Endothelial cell of umbilical vein (primary cell): ENCODE measurements at regions not wholly inside any gene's neighbourhood (a gene's known extent, or its start where the extent isn't known, plus 50 kb on each side); places are given as distances from the start of the nearest gene placed in this dataset.

Experiments used
- BruUV-seq: library from RNA; stranded (reverse); fragments of 400-500 nt; replicated peaks from 2 replicates; lab custom pipeline; 2021; lab: Mats Ljungman, UMichigan
- CTCF ChIA-PET: fragments of 300-600, 350-600 bp; sonication (Branson Sonifier 250); formaldehyde crosslinking; loops from one replicate; lab custom pipeline; 2021; ENCODE audit warnings: antibody characterized with exemption, inconsistent platforms; lab: Charles Lee
- POLR2A ChIA-PET: fragments of 300-600, 350-600 bp; sonication (Branson Sonifier 250); formaldehyde crosslinking; loops from one replicate; lab custom pipeline; 2021; ENCODE audit warnings: antibody characterized with exemption, inconsistent platforms; lab: Charles Lee
- DNase-seq: peaks from one replicate; pipeline ENCODE4 v3.0.0-alpha.2; 2011; ENCODE audit warnings: low read depth, low spot score
- FAIRE-seq: peaks from 2 replicates; lab custom pipeline; 2011; peaks lifted over from hg19 to GRCh38; lab: Jason Lieb, UNC
- H2AFZ ChIP-seq: 2 replicates; pipeline ENCODE4 v1.6.0; 2012; ENCODE audit warnings: low read depth, low read length, control low read depth, inconsistent platforms
- H3K27ac ChIP-seq: 2 replicates; pipeline ENCODE4 v1.5.1; 2011; ENCODE audit warnings: low read depth, mild to moderate bottlenecking, control low read depth, low read length, moderate library complexity; ENCODE audit not compliant: insufficient read depth
- H3K27me3 ChIP-seq, 2 experiments: 2 replicates each; pipeline versions ENCODE4 v1.6.0 to v1.6.1; 2011; ENCODE audit warnings: low read length in 2 of 2, mixed read lengths in 1 of 2; ENCODE audit not compliant: control insufficient read depth in 2 of 2, insufficient read depth in 2 of 2
- H3K36me3 ChIP-seq, 2 experiments: 2 replicates in 1 of 2; 3 replicates in 1 of 2; pipeline ENCODE4 v1.5.1; 2011; ENCODE audit warnings: low read length in 2 of 2, mild to moderate bottlenecking in 1 of 2, moderate library complexity in 1 of 2; ENCODE audit not compliant: control insufficient read depth in 2 of 2, insufficient read depth in 2 of 2; ENCODE audit errors: extremely low read depth in 1 of 2
- H3K4me1 ChIP-seq: 3 replicates; pipeline ENCODE4 v1.5.1; 2011; ENCODE audit warnings: mild to moderate bottlenecking, low read length; ENCODE audit not compliant: control insufficient read depth, insufficient read depth; ENCODE audit errors: extremely low read depth
- H3K4me2 ChIP-seq: 2 replicates; pipeline ENCODE4 v1.6.1; 2011; ENCODE audit warnings: low read length, control low read depth, mixed read lengths; ENCODE audit not compliant: insufficient read depth
- H3K4me3 ChIP-seq, 3 experiments: fragments of 200-600 bp in 1 of 3; sonication (generic), shearing (Covaris generic) in 1 of 3; replicated peaks in 1 of 3; 2 replicates each; pipeline ENCODE4 v1.5.1; 2011 to 2016; ENCODE audit warnings: control low read depth in 3 of 3, low read length in 3 of 3, mild to moderate bottlenecking in 2 of 3, inconsistent platforms in 1 of 3, low read depth in 1 of 3, moderate library complexity in 1 of 3; ENCODE audit not compliant: insufficient read depth in 1 of 3
- H3K79me2 ChIP-seq: 2 replicates; pipeline ENCODE4 v1.6.0; 2012; ENCODE audit warnings: low read length, inconsistent platforms; ENCODE audit not compliant: control insufficient read depth, insufficient read depth
- H3K9ac ChIP-seq: replicated peaks from 2 replicates; pipeline ENCODE3; 2011; ENCODE audit warnings: low read length, control low read depth; ENCODE audit not compliant: insufficient read depth; ENCODE audit errors: extremely low read depth
- H3K9me1 ChIP-seq: replicated peaks from 3 replicates; pipeline ENCODE4 v1.6.0; 2011; ENCODE audit warnings: mild to moderate bottlenecking, low read length; ENCODE audit not compliant: control insufficient read depth, insufficient read depth; ENCODE audit errors: extremely low read depth
- H3K9me3 ChIP-seq: replicated peaks from 2 replicates; pipeline ENCODE4 v1.5.1; 2012; ENCODE audit warnings: low read length, inconsistent platforms; ENCODE audit not compliant: control insufficient read depth, insufficient read depth
- H4K20me1 ChIP-seq: replicated peaks from 2 replicates; pipeline ENCODE3; 2011; ENCODE audit warnings: mild to moderate bottlenecking, low read length; ENCODE audit not compliant: control insufficient read depth, insufficient read depth; ENCODE audit errors: extremely low read depth
- CTCF ChIP-seq, 2 donors: IDR thresholded peaks; 1 replicate in 1 of 2; 2 replicates in 1 of 2; pipeline ENCODE4 v1.5.1; 2011; ENCODE audit warnings: low read length in 2 of 2, mild to moderate bottlenecking in 2 of 2, moderate library complexity in 2 of 2, control low read depth in 1 of 2, inconsistent platforms in 1 of 2, low read depth in 1 of 2; ENCODE audit not compliant: insufficient read depth in 1 of 2; ENCODE audit errors: extremely low read depth in 1 of 2
- EZH2 ChIP-seq: IDR thresholded peaks from 2 replicates; pipeline ENCODE4 v1.6.1; 2012; ENCODE audit warnings: borderline replicate concordance, low read depth, mild to moderate bottlenecking, moderate library complexity, low read length, inconsistent platforms; ENCODE audit not compliant: severe bottlenecking
- FOS ChIP-seq: IDR thresholded peaks from 2 replicates; pipeline ENCODE4 v1.6.1; 2011; ENCODE audit warnings: mild to moderate bottlenecking, low read length, moderate library complexity, borderline replicate concordance; ENCODE audit not compliant: insufficient read depth
- GATA2 ChIP-seq: IDR thresholded peaks from 2 replicates; pipeline ENCODE4 v1.7.0; 2011; ENCODE audit warnings: low read depth, mild to moderate bottlenecking, moderate library complexity, mixed read lengths, low read length; ENCODE audit not compliant: insufficient read length, insufficient read depth
- JUN ChIP-seq: IDR thresholded peaks from 2 replicates; pipeline ENCODE4 v1.6.1; 2011; ENCODE audit warnings: borderline replicate concordance, low read depth; ENCODE audit not compliant: insufficient read length, insufficient read depth
- MAX ChIP-seq: IDR thresholded peaks from 2 replicates; pipeline ENCODE4 v1.6.1; 2011; ENCODE audit not compliant: insufficient read depth, insufficient read length
- MYC ChIP-seq: IDR thresholded peaks from one replicate; pipeline ENCODE4 v1.6.1; 2011; ENCODE audit warnings: mild to moderate bottlenecking, low read depth, low read length
- POLR2A ChIP-seq: IDR thresholded peaks from 2 replicates; pipeline ENCODE4 v1.6.1; 2012; ENCODE audit warnings: low read depth, mild to moderate bottlenecking, control low read depth, low read length
- POLR2AphosphoS5 ChIP-seq: IDR thresholded peaks from 2 replicates; pipeline ENCODE4 v1.6.1; 2012; ENCODE audit warnings: low read depth, mild to moderate bottlenecking, control low read depth, low read length, moderate library complexity; ENCODE audit not compliant: insufficient read depth
- dilution Hi-C: fragments of 300-500 bp; cut with MboI; formaldehyde crosslinking; loops from one replicate; pipeline ENCODE4 v1.15.0; 2019; ENCODE audit warnings: low sequenced_read_pairs; ENCODE audit not compliant: extremely low pct_ligation_motif_present
- intact Hi-C: fragments of 100-400 bp; cut with micrococcal nuclease; formaldehyde crosslinking; loops from one replicate; pipeline ENCODE4 v1.10.0; 2022

GRCh38 chr13:40087091-40088002, 431.9 kb downstream of the COG6 start:
- Histone ChIP-seq H3K4me1 (peaks cover 8% of the 10 kb centered on the region), H3K9ac (no peak overlapping the region), H3K36me3 (no peaks in the 10 kb centered on the region), H3K27ac (no peak overlapping the region), H3K4me2 (no peak overlapping the region), H3K4me3 (no peak overlapping the region), H3K79me2 (no peaks in the 10 kb centered on the region), H4K20me1 (no peaks in the 10 kb centered on the region), H3K9me3 (no peaks in the 10 kb centered on the region), H2AFZ (no peak overlapping the region), H3K9me1 (no peaks in the 10 kb centered on the region), H3K27me3 (no peaks in the 10 kb centered on the region)
- DNase-seq: no peak
- dilution Hi-C loops: no loop called here
- TF ChIP-seq CTCF (IDR thresholded peaks at IDR 0.05; ENCODE audit: extremely low read depth in 1 of 2, insufficient read depth in 1 of 2, low read depth in 1 of 2, low read length in 2 of 2) (no peak), GATA2 (no peak), POLR2AphosphoS5 (no peak), MAX (no peak), MYC (no peak), JUN (no peak), EZH2 (no peak), POLR2A (no peak), FOS (no peak)
- intact Hi-C loops: no loop called here
- BruUV-seq: no TSS peak
- FAIRE-seq: no peak
- CTCF ChIA-PET: interaction anchor here (1.1 to 1.6 kb wide), 2 partner anchors 15 to 26 kb away, joined by 3 to 4 read pairs; no protein-coding TSS in a partner anchor
- POLR2A ChIA-PET: no interaction called here
